ENCODE measurements at regions not wholly inside any gene's neighbourhood (a gene's known extent, or its start where the extent isn't known, plus 50 kb on each side); places are given as distances from the start of the nearest gene placed in this dataset.

DNA sequence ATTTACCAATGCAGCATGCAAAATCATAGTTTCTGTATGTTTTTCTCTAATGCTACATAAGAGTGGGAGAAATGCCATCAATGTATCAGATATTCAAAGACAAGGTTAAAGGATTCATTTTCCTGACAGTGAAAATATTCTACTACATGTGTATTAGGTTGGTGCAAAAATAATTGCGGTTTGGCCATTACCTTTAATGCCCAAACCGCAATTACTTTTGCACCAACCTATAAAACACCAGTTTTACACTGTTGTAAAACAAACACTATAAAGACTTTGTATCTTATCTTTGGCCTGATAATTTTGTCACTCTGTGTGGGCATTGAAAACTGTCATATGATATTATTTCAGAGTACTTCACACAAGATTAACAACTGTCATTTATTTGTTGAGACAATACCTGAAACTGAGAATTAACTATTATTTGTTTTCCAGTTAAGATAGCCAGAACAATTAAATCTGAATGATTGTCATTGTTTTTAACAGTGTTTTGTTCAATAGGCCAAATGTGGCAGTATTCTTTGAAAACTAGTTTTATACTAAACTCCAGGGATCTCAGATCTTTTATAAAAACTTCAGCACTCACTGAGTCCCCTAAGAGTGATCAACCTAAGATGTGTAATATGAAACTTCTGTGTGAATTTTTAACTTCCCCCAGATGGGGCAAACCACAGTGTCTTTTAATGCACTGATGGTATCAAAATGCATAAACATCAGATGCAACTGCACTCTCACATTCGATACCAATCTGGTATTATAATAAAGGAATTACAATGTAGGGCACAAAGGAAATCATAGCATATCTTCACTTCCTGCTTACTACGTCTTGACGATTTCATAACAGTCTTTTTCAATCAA, 53.8 kb upstream of the FBN2 start:
- no peak for DNase-seq

DNA sequence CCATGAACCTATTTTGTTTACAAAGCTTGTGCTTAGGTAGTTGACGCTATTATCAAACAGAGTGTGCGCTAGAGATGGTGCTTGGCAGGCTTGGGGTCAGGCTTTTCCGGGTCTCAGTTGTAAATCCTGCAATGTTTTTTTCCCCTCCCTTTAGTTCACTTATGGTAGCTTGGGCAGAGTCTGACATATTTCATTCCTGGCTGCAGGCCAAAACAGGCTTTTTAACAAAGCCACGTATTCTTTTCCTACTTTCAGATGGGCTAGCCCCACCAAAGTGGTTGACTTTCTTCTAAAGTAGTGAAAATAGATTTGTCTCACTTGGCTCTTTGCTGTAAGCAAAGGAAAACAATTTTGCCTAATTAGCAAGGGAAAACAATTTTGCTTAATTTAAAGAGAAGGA, 58.0 kb upstream of the FBN2 start:
- peak in 1 of 56 donors; percentile 2 for DNase-seq

DNA sequence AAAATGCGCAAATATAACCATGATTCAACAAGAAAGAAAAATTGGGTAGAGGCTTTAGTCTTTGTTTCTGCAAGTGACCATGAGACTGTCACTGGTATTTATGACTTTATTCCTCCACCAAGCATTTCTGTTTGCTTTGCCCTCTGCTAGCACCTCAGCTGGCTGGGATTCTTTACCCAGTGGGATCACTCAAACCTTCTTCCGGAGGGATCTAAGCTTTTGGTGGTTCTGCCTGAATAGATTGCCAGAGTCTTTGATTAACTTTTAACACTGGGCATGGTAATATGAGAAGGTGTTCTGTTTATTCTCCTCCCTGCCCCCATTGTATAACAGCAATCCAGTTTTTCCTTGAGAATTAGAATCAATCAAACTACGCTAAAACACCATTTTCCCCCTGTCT, 59.1 kb upstream of the FBN2 start:
- DNase-seq: no peak

DNA sequence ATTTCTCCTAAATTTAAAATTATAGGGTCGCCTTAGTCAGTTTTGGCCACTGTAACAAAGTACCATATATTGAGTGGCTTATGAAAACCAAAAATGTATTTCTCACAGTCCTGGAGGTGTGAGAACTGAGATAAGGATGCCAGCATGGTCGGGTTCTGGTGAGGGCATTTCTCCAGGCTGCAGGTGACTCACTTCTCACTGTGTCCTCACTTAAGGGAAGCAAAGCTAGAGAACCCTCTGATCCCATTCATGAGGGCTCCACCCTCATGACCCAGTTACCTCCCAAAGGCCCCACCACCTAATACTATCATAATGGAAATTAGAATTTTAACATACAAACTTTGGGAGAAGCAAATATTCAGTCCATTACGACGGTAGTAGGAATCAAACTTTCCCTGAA, 75.1 kb upstream of the FBN2 start:
- DNase-seq: no peak

DNA sequence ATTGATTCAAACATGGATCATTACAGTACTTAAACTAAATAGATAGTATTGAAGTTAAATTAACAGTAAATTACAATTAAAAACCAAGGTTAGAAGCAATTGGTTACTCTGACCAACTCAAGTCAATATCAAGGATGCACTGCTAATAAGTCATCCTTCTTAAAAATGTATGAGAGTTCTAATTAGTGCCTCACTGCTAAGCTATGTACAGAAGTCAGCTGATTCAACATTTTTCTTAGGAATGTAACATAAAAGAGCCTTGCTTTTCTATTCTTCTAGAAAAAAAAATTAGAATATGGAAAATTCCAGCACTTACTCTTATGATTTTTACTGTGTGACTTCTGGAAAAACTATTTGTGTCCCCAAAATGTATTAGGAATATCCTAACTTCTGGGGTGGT, 75.7 kb upstream of the FBN2 start:
- no peak for DNase-seq

DNA sequence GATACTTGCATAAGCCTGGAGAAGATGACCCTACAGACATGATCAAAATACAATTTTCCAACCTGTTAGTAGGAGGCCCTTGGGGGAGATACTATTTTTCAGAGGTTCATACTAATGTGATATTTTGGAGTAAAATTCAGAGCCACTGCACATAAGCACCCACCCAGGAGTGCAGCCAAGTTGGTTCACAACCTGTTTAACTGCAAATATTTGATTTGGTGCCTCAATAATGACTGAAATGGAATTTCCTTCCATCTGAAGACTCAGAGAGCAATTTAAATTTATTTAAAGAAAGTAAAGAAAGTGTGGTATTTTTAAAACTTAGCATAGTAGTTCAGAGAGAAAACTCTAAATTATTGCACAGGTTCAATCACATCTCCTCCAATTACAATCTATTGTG, 77.5 kb upstream of the FBN2 start:
- no peak for DNase-seq

DNA sequence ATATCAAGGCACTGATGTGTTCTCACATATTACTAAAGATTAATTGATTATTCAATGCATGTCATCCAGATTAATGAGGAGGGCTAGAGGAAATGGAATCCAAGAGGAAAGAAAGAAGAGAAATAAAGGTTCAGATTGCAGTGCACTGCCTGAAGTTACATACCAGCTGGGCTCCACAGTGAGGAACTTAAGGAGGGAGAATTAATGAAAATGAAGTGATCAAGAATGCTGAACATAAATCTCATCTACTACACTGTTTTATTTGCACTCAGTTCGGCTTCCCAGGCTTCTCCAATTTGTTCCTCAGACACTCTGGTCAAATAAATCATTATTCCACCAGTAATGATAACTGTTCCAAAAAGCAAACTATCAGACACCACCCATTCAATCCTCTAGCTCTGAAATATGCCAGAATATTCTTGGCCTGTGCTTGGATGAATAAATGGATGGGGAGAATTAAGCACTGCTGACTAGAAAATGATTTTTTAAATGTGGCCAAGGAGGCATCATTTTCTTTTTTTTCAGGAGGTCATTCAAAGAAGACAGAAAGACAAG, 88.6 kb upstream of the FBN2 start:
- DNase-seq: no peak

DNA sequence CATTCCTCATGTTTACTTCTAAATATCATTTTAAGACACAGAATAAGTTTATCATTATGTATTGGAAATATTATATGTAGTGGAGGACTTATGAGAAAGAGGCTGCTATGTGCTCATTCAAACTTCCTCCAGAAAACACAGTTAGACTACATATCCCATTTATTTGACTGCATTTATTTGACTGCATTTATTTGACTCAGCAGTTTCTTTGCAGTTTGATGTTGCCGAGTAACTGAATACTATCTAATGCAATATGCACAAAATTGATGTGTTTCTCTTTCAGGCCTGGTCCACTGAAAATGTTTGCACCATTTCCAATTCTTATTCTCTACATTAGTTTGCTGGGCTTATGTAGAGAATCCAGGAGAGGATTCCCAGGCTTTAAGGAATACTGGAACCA, 89.9 kb upstream of the FBN2 start:
- no peak for DNase-seq

DNA sequence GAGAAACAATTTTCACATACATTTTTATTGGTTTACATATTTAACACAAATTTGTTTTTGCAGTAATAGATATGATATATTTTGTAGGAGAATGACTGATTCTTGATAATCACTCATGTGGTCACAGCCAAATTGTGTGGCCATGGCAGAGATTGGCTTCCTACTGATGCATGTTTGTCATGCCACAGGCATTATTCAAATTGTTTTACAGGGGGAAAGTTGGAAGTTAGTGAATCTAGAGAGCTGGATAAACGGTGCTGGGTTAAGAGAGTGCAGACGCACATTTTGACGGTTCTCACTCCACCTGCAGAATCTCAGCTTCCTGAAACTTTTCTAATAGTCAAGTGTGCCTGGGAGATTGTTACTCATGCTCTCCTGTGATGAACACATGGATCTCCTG, 91.1 kb upstream of the FBN2 start:
- no peak for DNase-seq

DNA sequence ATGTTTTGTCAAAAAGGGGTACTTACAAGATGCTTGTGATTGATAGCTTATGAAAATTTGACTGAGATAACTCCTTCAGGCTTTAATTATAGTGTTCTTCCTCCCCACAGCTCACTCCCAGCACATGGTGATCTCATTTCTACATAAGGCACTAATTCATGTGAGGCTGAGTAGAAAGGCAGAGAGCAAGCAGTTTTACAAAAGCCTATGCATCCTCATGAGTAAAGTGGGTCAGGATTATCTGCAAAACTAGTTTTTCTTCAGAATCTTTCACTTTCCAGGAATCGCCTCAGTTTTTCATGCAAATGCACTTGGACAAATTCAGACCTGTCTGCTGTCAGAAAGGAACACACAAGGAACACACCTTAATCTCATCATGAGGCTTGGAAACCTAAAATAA, 92.1 kb upstream of the FBN2 start:
- no peak for DNase-seq

DNA sequence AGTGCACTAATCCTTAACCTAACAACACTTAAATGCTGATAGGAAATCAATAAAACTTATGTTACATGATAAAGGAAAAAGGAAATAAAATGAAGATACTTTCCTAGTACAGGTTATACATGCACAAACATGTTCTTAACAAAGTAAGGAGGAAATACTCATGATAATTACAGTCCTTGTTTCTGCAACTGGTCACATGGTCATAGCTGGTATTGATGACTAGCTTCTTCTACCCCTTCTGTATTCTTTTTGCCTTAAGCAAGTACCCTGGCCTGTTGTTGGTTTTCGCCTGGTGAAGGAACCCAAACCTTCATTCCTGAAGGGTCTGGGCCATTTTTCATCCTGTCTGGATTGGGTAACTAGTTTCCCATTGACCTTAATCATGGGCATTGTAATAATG, 93.7 kb upstream of the FBN2 start:
- DNase-seq: no peak

DNA sequence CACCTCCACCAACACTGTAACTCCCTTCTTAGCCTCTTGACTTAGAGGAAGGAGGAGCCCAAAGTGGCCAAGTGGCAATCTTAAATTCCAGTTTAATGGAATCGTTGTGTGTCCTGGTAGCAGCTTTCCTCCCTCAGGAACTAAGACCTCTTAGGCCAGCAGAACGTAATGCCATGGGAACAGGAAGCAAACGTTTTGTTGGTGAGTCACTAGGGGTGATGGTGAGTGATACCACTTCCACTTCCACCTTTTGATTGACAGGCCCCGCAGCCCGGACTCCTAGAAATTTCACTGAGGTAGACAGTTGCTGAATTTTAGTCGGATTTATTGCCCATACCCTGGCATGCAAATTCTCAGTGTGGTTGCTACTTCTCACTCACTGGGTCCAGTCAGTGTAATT, 94.2 kb upstream of the FBN2 start:
- no peak for DNase-seq

DNA sequence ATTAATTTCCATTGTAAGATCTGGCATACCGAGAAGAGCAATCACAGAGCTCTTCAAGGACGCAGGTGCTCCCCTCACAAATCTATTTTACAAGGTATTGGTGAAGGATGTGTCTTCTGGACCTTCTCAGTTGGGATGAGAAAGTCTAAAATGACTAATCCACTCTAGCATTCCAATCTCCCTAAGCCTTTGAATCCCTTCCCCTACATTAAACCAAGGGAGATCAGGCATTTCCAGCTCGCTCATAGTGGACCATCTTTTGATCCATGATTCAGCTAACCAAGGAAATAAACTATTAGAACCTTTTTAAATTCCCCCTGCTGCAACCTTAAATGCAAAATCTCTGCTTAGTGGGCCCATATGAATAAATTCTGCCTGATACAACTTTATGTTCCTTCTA, 95.9 kb upstream of the FBN2 start:
- no peak for DNase-seq

DNA sequence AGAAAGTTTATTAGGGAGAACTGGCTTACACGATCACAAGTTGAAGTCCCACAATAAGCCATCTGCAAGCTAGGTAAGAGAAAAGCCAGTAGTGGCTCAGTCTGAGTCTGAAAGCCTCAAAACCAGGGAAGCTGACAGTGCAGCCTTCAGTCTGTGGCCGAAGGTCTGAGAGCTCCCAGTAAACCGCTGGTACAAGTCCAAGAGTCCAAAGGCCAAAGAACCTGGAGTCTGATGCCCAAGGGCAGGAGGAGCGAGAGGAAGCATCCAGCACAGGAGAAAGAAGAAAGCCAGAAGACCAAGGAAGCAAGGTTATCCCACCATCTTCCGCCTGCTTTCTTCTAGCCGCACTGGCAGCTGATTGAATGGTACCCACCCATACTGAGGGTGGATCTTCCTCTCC, 97.3 kb upstream of the FBN2 start:
- DNase-seq: no peak

DNA sequence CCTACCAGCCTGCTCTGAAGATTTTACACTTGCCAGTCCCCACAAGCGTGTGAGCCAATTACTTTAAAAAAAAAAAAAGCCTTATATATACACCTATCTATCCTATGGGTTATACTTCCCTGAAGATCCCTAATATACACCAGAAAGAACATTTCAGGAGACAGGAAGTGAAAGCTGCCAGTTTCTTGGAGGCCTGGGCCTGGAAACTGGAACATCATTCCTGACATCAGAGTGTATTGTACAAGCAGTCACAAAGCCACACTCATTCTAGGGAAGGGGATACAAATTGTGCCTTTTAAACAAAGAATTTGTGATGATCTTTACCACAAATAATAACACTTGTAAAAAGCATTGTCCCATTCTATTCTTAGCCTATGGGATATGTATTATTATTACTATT, 98.3 kb upstream of the FBN2 start:
- DNase-seq: no peak

DNA sequence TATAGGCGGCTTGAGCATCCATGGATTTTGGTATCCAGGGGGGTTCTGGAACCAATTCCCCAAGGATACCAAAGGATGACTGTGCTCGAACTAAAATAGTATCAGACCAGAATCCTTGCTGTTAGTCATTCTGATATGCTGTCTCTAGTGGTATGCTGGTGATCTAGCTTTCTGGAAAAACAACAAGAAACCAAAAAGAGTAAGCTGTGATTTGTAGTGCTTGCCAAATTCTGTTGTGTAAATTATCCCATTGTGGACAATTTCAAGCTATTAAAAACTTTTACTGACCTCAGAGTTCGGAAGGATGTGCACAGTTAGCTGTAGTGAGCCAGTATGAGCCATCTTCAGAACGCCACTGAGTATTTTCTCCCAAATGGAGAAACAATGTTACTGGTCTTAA, 99.0 kb upstream of the FBN2 start:
- no peak for DNase-seq

DNA sequence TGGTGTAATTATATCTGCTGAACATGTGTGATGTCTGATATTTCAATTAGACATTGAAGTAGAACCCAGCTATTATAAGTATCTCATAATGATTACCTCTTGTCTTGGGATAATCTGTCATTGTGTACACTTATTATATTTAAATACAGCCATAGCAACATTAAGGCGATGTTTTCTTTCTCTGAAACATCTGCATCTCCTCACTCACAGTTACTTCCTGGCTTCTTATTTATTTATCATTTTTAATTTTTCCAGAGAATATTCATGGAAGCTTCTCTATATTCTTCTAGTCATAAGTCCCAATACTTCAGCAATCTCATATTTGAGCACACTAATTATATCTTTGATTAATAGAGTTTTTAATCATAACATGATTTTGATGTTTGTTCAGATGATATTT, 103.8 kb upstream of the FBN2 start:
- no peak for DNase-seq

DNA sequence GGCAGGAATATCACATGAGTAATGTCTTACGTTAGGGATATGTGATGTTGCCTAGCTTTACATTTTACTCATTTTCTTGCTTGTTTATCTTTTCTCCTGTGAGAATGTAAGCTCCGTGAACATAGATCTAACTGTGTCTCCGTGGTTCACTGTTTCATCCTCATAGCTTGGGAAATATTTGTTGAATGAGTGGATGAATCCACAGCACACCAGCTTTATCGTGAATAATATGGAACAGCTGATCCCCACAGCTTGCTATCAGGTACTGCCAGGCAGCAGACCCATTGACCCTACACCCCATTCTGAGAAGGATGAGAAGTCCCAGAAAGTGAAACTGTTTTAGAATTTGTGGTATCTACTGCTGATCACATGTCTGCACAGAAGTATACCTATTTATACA, 106.8 kb upstream of the FBN2 start:
- no peak for DNase-seq

DNA sequence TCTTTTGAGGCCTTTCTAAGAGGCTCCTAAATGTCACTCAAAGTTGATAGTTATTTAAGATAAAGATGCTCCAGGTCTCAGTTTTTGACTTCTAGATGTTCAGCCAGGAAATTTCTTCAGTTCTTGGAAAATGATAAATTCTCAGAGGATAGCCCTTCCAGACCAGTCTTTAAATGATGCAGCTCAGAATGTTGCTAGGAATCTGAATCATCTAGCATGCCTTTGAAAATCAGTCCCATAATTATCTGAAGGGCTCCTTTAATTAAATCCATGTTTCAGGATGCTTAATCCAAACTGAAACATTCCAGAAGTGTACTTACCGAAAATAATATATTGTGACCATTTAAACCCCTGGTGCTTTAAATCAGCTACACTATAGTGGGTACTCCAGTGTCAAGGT, 107.5 kb upstream of the FBN2 start:
- DNase-seq: no peak

DNA sequence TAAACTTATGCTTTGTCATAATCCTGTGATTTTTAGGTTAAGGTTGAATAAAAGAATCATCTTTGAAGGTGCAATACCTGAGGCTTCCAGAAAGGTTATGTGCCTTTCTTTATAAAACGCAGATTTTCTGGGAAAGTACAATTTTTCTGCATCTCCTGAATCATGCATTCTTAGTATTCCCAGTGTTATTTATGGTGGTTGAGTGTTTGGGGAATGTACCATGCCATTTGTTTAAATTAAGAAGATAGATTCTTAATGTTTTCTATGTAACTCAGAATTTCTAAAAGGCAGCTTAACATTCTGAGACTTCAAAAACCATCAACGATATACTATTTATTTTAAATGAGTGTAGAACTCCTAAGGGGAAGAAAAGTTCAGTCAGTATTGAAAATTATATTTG, 108.1 kb upstream of the FBN2 start:
- DNase-seq: no peak

DNA sequence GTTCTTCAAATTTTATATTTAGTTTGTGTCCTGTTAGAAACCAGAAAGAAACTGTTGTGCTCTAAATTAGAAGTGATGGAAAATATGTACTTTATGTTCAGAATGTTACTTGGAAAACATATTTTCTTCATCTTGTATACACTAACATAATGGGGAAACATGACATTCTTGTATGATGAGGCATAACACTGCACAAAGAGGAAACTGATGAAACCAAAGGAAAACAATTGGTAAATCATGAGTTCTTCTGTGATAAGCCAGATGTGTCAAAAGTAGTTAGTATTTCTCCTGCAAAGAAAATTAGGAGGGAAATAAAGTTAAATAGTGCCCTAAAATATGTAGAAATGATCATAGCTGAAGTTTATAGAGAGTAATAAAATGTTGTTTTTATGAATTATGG, 111.1 kb upstream of the FBN2 start:
- no peak for DNase-seq

DNA sequence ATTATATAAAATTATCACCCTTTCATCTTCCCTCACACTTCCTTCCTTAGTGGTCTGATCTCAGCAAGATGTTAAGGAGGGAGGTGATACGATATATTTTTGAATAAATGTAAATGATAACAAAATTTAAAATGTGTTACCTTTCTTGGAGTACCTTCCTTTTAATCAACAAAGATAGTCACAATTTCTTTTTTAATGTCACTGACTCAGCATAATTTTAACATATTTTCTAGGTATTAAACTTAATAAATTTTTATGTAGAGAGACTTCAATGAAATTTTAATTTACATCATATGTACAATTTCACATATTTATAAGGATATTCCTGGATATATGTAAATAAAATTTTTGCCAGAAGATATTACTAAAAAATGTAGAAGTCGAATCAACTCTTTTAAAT, 125.0 kb upstream of the FBN2 start:
- no peak for DNase-seq

DNA sequence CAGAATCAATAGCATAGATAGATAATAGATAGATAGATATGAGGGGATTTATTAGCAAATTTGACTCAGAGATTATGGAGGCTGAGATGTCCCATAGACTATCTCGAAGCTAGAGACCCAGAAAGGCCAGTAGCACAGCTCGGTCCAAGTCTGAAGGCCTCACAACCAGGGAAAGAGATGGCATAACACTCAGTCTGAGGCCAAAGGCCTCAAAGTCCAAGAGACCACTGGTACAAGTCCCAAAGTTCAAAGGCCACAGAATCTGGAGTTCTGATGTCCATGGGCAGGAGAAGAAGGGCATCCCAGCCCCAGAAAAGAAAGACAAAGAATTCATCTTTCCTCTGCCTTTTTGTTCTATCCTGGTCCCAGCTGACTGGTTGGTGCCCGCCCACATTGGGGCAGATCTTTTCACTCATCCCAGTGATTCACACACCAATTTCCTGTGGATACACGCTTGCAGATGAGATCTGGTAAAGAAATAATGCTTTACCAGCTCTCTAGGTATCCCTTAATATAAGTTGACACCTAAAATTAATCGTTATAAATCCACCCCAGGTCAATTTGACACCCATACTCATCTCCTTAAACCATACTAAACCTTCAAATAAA, 127.8 kb upstream of the FBN2 start:
- no peak for DNase-seq

All from amygdala (tissue), 56 donors.